H54 (cell line): ENCODE measurements at regions not wholly inside any gene's neighbourhood (a gene's known extent, or its start where the extent isn't known, plus 50 kb on each side); places are given as distances from the start of the nearest gene placed in this dataset.

Experiments
- DNase-seq: peaks from one replicate; pipeline ENCODE4 v3.0.0; 2011; ENCODE audit warnings: low spot score, mixed read lengths; ENCODE audit not compliant: insufficient read length
- FAIRE-seq: peaks from 3 replicates; lab custom pipeline; 2011; peaks lifted over from hg19 to GRCh38; lab: Jason Lieb, UNC
- POLR2A ChIP-seq: IDR thresholded peaks from 2 replicates; pipeline ENCODE4 v1.6.1; 2011; ENCODE audit warnings: low read depth, mild to moderate bottlenecking, low read length

DNA sequence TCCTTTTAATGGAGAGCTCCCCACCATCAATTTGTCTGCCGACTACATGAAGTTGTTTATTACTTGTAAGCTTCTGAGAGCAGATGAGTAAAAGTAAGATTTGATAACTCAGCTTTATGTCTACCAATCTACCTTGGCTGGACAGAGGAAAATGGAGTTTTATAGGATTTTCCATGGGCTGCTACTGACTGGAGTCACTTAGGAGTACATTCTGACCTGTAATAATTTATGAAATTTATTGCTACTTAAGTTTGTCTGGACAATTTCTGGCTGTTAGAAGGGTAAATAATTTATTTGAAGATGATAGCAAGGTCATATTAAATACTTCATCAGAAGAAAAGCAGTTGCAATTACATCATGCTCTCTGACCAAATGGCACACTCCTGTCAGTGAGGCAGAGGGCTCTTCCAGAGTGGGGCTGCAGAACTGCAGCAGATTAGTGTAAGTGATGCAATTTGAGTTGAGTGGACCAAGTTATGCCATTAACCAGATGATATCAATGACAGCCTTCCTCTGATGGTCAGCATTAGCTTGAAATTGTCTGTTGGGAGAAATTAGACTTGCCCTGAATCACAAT, 736.7 kb upstream of the PTBP2 start:
- DNase-seq (no peak), FAIRE-seq (no peak)
- no peak for TF ChIP-seq POLR2A

DNA sequence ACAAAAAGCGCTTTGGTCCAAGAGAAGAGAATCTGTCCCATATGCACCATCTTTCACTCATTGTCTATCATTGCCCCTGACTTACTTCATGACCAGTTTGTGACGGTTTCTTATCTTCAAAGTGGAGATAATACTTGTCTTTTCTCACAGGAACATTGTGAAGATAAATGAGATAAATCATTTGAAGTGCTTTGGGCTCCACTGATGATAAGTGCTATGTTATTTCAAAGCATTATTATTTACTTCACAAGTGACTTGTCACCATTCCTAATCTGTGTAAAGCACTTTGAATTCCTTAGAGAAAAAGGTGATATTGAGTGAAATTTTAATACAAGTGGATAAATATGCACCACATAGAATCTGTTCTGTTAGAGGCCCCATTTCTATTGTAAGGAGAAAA, 731.6 kb upstream of the PTBP2 start:
- DNase-seq (no peak), FAIRE-seq (no peak)
- TF ChIP-seq POLR2A: no peak

DNA sequence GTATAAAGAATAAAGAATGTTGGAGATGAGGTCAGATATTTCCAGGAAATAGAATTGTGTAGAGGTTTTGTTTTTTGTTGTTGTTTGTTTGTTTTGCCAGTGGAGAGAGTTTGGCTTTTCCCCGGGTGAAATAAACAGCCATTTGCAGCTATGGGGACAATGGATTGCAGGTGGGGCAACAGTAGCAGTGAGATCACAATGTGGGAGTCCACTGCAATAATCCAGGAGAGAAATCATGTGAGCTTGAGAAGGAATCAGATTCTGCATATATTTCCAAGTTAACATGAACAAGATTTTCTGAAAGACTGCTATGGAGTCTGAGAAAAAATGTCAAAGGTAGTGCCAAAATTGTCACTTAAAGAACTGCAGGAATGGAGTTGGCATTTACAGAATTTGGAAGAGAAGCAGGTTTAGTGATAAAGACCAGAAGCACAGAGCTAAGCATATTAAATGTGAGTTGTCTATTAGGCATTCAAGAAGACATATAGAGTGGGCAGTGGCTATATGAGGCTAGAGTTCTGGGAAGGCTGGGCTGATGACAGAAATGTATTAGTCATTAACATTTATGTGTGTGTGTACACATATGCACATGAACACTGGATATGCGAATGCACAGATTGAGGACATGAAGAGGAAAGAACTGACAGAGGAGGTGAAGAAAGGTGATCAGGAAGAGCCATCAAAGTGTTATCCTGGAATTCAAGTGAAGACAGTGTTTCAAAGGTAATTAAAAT, 729.6 kb upstream of the PTBP2 start:
- FAIRE-seq (no peak), DNase-seq (no peak)
- no peak for TF ChIP-seq POLR2A

DNA sequence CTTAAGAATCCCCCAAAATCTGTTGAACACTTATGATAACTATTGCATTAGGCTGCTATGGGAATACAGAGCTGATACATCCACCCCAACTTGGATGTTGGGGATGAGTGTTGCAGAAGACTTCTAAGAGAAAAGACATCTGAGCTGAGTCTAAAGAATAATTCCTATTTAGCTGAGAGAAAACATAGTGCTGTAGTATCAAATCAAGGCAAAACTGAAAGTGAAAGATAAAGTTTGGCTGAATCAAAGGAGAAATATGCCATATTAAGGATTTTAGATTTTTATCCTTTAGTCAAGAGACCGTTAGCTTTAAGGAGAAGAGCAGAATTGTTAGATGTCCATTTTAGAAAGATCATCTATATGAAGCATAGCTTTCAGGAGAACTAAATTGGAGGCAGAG, 726.9 kb upstream of the PTBP2 start:
- FAIRE-seq (no peak), DNase-seq (no peak)
- no peak for TF ChIP-seq POLR2A

DNA sequence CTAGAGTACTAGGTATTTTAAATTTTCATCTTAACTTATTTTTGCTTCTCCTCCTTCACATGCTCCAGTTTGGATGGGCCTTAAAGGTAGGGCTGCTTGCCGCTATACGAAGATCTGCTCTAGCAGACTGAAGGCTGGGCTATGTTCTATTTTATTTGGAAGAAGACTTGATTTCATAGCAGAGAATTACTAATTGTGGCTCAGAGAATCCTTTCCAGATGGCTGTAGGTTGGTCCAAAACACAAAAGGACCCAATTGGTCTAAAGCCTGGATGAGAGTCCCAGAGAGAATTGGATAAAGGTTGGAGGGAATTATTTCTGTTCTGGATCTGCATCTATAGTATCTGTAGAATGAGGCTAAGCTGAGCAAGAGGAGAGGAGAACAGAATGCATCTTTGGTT, 719.4 kb upstream of the PTBP2 start:
- DNase-seq (no peak), FAIRE-seq (no peak)
- TF ChIP-seq POLR2A: no peak

DNA sequence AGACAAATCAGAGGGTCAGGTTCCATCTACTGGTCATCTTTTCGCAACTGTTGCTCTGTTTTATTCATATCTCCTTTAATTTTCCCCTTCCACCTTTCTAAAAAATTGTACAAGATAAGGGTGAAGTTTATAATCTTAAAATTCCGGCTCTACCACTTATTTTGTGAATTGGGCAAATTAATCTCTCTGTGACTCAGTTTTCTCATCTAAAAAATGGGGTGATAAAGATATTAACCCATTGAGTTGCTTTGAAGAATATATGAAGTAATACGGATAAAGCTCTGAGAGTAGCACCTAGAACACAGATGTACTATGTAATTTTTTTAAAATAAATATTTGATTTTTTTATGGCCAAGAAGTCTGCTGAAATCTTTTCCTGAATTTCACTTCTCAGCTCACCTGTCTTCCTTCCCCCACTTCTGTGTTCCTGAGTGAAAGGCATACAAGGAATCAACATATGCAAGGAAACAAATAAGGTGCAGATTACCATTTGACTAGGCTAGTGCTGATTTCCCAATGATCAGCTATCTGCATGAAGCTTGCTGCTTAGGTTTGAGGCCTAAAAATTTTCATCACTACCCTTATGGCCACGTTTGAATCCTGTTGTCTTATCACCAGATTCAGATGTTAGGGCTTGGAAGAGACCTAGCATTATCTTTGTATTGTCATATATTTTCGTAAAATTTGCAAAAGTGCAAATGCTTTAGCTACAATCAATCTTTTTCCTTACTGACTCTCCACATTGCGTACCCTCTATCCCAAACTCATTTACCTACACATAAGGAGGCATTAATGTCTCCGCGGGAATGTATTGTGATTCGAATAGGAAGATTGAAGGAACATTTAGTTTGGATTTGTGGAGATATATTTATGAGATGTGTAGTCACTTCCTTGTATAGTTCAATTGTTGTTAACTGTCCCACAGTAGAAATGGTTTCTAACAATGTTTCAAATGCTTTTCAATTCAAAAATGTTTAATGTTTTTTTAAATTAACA, 718.3 kb upstream of the PTBP2 start:
- DNase-seq (no peak), FAIRE-seq (no peak)
- TF ChIP-seq POLR2A: no peak

DNA sequence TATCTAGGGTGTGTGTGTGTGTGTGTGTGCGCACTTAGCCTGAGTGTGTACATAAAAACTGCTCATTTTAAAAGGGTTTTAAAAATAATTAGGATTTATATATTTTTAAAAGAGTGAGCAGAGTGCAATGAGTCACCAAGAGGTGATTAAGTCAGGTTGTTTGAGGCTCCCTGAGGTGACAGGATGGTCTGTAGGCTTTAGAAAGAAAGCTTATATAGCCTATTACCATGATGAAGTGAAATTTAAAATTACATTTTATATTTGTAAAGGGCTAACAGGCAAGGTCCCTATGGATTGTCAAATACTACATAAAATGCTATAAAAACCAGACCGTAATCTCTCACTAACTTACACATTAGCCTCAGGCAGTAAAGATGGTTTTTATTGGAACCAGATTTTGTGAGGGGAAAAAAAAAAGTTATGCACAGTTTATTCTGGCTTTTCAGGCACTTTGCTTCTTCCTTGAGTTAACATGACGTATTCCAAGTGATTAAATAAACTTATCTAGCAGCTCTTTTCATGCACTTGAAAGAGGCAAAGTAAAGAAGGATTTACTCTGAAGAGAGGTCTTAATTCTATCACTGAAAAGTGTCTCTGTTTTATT, 711.7 kb upstream of the PTBP2 start:
- TF ChIP-seq POLR2A: no peak
- DNase-seq (no peak), FAIRE-seq (no peak)

DNA sequence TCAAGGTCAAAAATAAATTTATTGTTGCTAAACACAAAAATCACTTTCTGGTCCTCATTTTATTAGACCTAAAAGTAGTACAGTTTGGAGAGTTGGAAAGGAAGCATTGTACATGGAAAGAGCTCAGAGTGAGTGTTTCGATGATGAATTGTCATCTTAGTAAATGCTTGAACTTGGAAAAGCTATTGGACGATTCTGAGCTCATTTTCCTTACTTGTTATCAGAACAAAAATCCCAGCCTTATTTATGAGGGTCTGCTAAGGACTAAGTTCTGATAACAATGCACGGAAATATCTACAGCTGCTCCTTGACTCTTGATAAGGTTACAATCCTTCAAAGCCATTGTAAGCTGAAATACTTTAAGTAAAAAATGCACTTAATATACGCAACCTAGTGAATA, 710.0 kb upstream of the PTBP2 start:
- FAIRE-seq: no peak
- DNase-seq: no peak
- no peak for TF ChIP-seq POLR2A

DNA sequence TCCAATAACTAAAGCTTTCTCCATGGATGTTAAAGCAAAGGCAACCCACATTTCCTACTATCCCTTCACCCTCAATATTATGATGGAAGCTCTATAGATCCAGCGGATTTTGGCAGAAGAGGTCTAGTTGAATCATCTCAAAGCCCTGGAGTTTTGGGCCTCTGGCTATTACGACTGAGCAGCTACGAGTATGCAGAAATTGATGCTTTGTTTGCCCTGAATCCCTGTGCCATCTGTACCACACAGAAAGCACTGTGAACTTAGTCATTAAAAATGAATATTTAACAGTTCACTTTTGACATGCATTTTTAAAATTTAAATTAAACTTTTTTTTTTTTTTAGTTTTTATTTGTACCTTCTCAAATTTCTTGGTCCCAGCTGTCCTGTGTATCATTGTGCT, 705.4 kb upstream of the PTBP2 start:
- no peak for TF ChIP-seq POLR2A
- no peak for FAIRE-seq
- no peak for DNase-seq

DNA sequence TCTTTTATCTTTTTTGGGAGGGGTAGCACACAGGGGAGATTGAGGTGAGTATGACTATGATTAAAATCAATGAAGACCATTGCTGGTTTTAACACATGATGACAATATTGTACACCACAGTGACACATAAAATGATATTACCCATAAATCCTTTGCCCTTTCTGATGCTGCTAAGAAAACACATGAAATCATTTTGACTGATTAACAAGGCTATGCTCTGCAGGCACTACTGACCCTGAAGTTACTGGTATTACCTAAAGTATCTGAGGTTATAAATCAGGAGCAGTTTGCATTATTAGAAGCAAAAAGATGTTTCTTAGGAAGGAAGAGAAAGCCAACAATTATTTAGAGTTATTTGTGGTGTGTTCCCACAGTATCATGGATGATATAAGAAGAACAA, 701.2 kb upstream of the PTBP2 start:
- FAIRE-seq: no peak
- TF ChIP-seq POLR2A: no peak
- no peak for DNase-seq

DNA sequence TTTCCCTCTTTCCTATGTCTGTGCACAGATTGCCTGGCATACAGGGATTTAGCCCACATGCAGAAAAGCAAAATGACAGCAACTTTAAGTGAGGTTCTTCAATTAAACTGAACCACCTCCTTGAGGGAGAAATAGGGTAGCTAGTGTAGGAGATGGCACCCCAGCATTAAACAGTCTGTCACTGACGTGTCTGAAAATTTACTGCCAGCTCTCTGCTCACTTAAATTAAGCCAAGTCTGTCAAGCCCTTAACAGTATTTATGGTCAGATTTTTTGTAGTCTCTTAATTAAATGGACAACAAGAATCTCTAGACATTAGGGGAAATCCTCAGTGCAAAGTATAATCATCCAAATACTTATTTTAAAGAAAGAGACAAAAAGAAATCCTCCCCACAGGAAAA, 696.5 kb upstream of the PTBP2 start:
- DNase-seq (no peak), FAIRE-seq (no peak)
- no peak for TF ChIP-seq POLR2A

DNA sequence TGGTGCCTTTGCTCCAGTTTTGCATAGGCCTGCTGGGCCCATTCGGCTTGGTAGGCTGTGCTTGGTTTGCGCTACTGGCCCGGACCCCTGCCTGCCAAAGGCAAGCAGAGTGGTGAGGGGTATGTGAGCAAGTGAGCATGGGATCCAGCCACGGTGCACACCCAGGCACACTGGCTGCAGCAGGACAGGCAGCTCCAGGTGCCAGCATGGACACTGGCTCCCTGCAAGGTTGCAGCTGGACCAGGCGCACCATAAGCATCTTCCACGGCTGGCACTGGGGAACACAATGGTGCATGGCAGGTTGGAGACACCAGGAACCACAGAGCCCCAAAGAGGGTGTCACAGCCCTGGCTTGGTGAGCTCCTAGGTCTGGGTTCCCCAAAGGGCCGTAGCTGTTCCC, 693.5 kb upstream of the PTBP2 start:
- FAIRE-seq: no peak
- no peak for TF ChIP-seq POLR2A
- DNase-seq: no peak

DNA sequence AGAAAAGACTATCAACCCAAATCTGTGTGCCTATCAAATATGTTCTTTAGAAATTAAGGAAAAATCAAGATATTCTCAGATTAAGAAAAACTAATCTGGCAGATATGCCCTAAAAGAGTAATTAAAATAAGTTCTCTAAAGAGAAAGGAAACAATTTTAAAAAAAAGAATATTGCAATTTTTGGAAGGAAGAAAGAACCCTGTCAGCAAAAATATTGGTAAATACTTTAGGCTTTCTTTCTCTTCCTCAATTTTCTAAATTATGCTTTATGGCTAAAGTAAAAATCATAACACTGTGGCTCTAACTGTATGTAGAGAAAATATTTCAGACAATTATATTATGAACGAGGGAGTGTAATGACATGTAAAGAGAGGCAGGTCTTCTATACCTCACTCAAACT, 691.3 kb upstream of the PTBP2 start:
- FAIRE-seq (no peak), DNase-seq (no peak)
- TF ChIP-seq POLR2A: no peak

DNA sequence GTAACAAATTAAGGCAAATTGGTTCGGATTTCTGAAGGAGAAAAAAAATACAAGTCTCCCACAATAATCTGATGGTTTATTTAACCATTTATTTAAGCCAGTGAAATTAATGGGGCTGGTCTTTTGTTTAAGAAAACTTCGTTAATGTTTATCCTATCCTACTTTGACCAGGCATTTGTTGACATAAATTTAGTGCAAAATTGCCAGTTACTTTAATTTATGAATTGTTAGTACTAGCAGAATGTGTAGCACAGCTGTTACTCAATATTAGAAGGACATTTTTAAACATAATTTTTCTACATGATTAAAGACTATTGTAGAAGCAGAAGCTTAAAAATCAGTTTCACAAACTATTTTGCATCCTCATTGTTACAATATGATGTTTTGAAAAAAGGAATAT, 687.6 kb upstream of the PTBP2 start:
- FAIRE-seq (no peak), DNase-seq (no peak)
- TF ChIP-seq POLR2A: no peak
